PC-9 (cell line): ENCODE measurements at regions not wholly inside any gene's neighbourhood (a gene's known extent, or its start where the extent isn't known, plus 50 kb on each side); places are given as distances from the start of the nearest gene placed in this dataset.
"Not testable (repeated sequence)": the region's sequence is repeated elsewhere in the genome, so short reads cannot be mapped to it uniquely, and the experiment has no call there.

Experiments
- BruUV-seq: library from RNA; stranded (reverse); fragments of 400-500 nt; replicated peaks from 2 replicates; lab custom pipeline; 2021; lab: Mats Ljungman, UMichigan
- CTCF ChIA-PET: fragments of 300-600 bp; sonication (Branson Sonifier 250); formaldehyde crosslinking; loops from one replicate; lab custom pipeline; 2022; ENCODE audit warnings: antibody characterized with exemption; lab: Charles Lee
- POLR2A ChIA-PET: fragments of 300-600 bp; sonication (Branson Sonifier 250); formaldehyde crosslinking; loops from one replicate; lab custom pipeline; 2022; ENCODE audit warnings: antibody characterized with exemption; ENCODE audit not compliant: unreplicated experiment; lab: Charles Lee
- DNase-seq, 2 experiments: peaks; one replicate each; pipeline versions ENCODE4 v3.0.0 to v3.0.0-alpha.2; 2015 to 2022; ENCODE audit warnings: mixed read lengths in 1 of 2
- H2AFZ ChIP-seq: fragments of 200-600 bp; sonication (generic); 2 replicates; pipeline ENCODE4 v1.8.1; 2017; ENCODE audit warnings: antibody characterized with exemption
- H3F3A ChIP-seq: fragments of 200-600 bp; sonication (generic); 2 replicates; pipeline ENCODE4 v1.8.1; 2017; ENCODE audit warnings: antibody characterized with exemption, mild to moderate bottlenecking, low read depth; ENCODE audit not compliant: insufficient read depth
- H3K27ac ChIP-seq: fragments of 200-600 bp; sonication (generic); 2 replicates; pipeline ENCODE4 v1.6.1; 2016; ENCODE audit warnings: mixed run types
- H3K27me3 ChIP-seq: fragments of 200-600 bp; sonication (generic); 2 replicates; pipeline ENCODE4 v1.6.1; 2016; ENCODE audit warnings: low read depth, mixed run types; ENCODE audit not compliant: insufficient read depth
- H3K36me3 ChIP-seq: fragments of 200-600 bp; sonication (generic); 2 replicates; pipeline ENCODE4 v1.6.1; 2016; ENCODE audit warnings: low read depth, mixed run types
- H3K4me1 ChIP-seq: fragments of 200-600 bp; sonication (generic); replicated peaks from 2 replicates; pipeline ENCODE4 v1.6.1; 2016; ENCODE audit warnings: mixed run types; ENCODE audit not compliant: insufficient read depth
- H3K4me2 ChIP-seq: fragments of 200-600 bp; sonication (generic); 2 replicates; pipeline ENCODE4 v1.6.1; 2017; ENCODE audit warnings: mixed run types
- H3K4me3 ChIP-seq: fragments of 200-600 bp; sonication (generic); 2 replicates; pipeline ENCODE4 v1.6.1; 2016; ENCODE audit warnings: mixed run types
- H3K79me2 ChIP-seq: fragments of 200-600 bp; sonication (generic); 2 replicates; pipeline ENCODE4 v1.6.1; 2017; ENCODE audit warnings: low read depth, mixed run types
- H3K9me2 ChIP-seq: fragments of 200-600 bp; sonication (generic); 2 replicates; pipeline ENCODE4 v1.8.1; 2017; ENCODE audit warnings: mild to moderate bottlenecking; ENCODE audit not compliant: insufficient read depth
- H3K9me3 ChIP-seq: fragments of 200-600 bp; sonication (generic); 2 replicates; pipeline ENCODE4 v1.8.1; 2016; ENCODE audit warnings: low read depth; ENCODE audit not compliant: insufficient read depth
- H4K20me1 ChIP-seq: fragments of 200-600 bp; sonication (generic); 2 replicates; pipeline ENCODE4 v1.8.1; 2017; ENCODE audit not compliant: insufficient read depth
- CTCF ChIP-seq: fragments of 200-600 bp; sonication (generic); conservative IDR thresholded peaks from 2 replicates; pipeline ENCODE4 v1.6.1; 2017; ENCODE audit warnings: mixed run types, antibody characterized with exemption, mild to moderate bottlenecking, moderate library complexity
- intact Hi-C: fragments of 100-400 bp; cut with micrococcal nuclease; formaldehyde crosslinking; loops from one replicate; pipeline ENCODE4 v1.10.0; 2022; ENCODE audit not compliant: unreplicated experiment

- H3K27me3 ChIP-seq, H3K9me3 ChIP-seq, H4K20me1 ChIP-seq, H2AFZ ChIP-seq, H3K79me2 ChIP-seq, CTCF ChIA-PET, H3K4me3 ChIP-seq, DNase-seq, POLR2A ChIA-PET, BruUV-seq, H3F3A ChIP-seq, intact Hi-C loops, H3K36me3 ChIP-seq, H3K4me1 ChIP-seq, H3K9me2 ChIP-seq, H3K4me2 ChIP-seq, H3K27ac ChIP-seq: not testable (repeated sequence)
Observed at GRCh38 chr21:6363591-6363990, 4157.8 kb upstream of the TPTE start.

GRCh38 chr21:6368824-6369223 is 4152.6 kb upstream of the TPTE start:
- intact Hi-C loops, H3K27ac ChIP-seq, H3K4me1 ChIP-seq, POLR2A ChIA-PET, H3K9me3 ChIP-seq, H3F3A ChIP-seq, CTCF ChIA-PET, H3K79me2 ChIP-seq, H4K20me1 ChIP-seq, H3K36me3 ChIP-seq, H2AFZ ChIP-seq, H3K9me2 ChIP-seq, H3K27me3 ChIP-seq: not testable (repeated sequence)
- peak overlapping the region; percentile 56 for H3K4me3 ChIP-seq
- peak overlapping the region; percentile 71 for H3K4me2 ChIP-seq
- DNase-seq, result peak in 1 of 2 experiments; percentile 49
- TSS peak; percentile 83 for BruUV-seq

GRCh38 chr21:6373253-6373652 is 4148.1 kb upstream of the TPTE start:
- H3K36me3 ChIP-seq, BruUV-seq, H2AFZ ChIP-seq, POLR2A ChIA-PET, H3K79me2 ChIP-seq, H3F3A ChIP-seq, H3K9me3 ChIP-seq, H4K20me1 ChIP-seq, H3K4me1 ChIP-seq, H3K27ac ChIP-seq, intact Hi-C loops, H3K9me2 ChIP-seq, H3K4me3 ChIP-seq, CTCF ChIA-PET, H3K27me3 ChIP-seq: not testable (repeated sequence)
- peak overlapping the region; percentile 66 for H3K4me2 ChIP-seq
- peak in 1 of 2 experiments; percentile 13 for DNase-seq

- H3K27me3 ChIP-seq, H3K27ac ChIP-seq, H3K36me3 ChIP-seq, H3K9me2 ChIP-seq, H2AFZ ChIP-seq, H4K20me1 ChIP-seq, POLR2A ChIA-PET, H3K4me3 ChIP-seq, CTCF ChIA-PET, BruUV-seq, intact Hi-C loops, H3F3A ChIP-seq, H3K9me3 ChIP-seq, H3K79me2 ChIP-seq, H3K4me1 ChIP-seq: not testable (repeated sequence)
- peak in 1 of 2 experiments; percentile 31 for DNase-seq
- peak; percentile 54 for TF ChIP-seq CTCF
- H3K4me2 ChIP-seq, result peak overlapping the region; percentile 32; the same call in 1 of the 2 replicates
Observed at GRCh38 chr21:6374232-6374631, 4147.2 kb upstream of the TPTE start.

GRCh38 chr21:6374926-6375325 is 4146.5 kb upstream of the TPTE start:
- H3K27ac ChIP-seq, H4K20me1 ChIP-seq, H3K36me3 ChIP-seq, H3K79me2 ChIP-seq, H3K9me2 ChIP-seq, H3K4me2 ChIP-seq, H3K4me1 ChIP-seq, H3K9me3 ChIP-seq, H3K4me3 ChIP-seq, H3K27me3 ChIP-seq, CTCF ChIA-PET, H2AFZ ChIP-seq, H3F3A ChIP-seq, intact Hi-C loops, BruUV-seq, POLR2A ChIA-PET: not testable (repeated sequence)
- DNase-seq, result peak in 1 of 2 experiments; percentile 8

- H3K9me2 ChIP-seq, H3K27ac ChIP-seq, H3K4me3 ChIP-seq, H3K79me2 ChIP-seq, H3K27me3 ChIP-seq, intact Hi-C loops, H3K4me2 ChIP-seq, H3K4me1 ChIP-seq, POLR2A ChIA-PET, H3K9me3 ChIP-seq, DNase-seq, H2AFZ ChIP-seq, H3F3A ChIP-seq, H4K20me1 ChIP-seq, CTCF ChIA-PET, H3K36me3 ChIP-seq, BruUV-seq: not testable (repeated sequence)
Observed at GRCh38 chr21:6375776-6376175, 4145.6 kb upstream of the TPTE start.

- H3K27me3 ChIP-seq, H3K27ac ChIP-seq, H3K79me2 ChIP-seq, H3K9me2 ChIP-seq, H3F3A ChIP-seq, CTCF ChIA-PET, intact Hi-C loops, H3K4me2 ChIP-seq, H3K36me3 ChIP-seq, POLR2A ChIA-PET, H3K4me3 ChIP-seq, H2AFZ ChIP-seq, H3K9me3 ChIP-seq, BruUV-seq, H4K20me1 ChIP-seq, H3K4me1 ChIP-seq: not testable (repeated sequence)
- DNase-seq, result peak in 1 of 2 experiments; percentile 13
Observed at GRCh38 chr21:6376321-6377070, 4144.9 kb upstream of the TPTE start.
